Gastrocnemius medialis (tissue), 4 donors: ENCODE measurements at regions not wholly inside any gene's neighbourhood (a gene's known extent, or its start where the extent isn't known, plus 50 kb on each side); places are given as distances from the start of the nearest gene placed in this dataset.

Source experiments
- ATAC-seq, 2 donors: fragments of 150-250 bp; one replicate each; pipeline ENCODE4 v1.9.1; 2016
- DNase-seq, 2 donors: peaks; one replicate each; pipeline ENCODE4 v3.0.0-alpha.2; 2019
- H3K27ac ChIP-seq, 4 donors: fragments of 200-600 bp; sonication (generic); 1 replicate in 1 of 4; 2 replicates in 3 of 4; pipeline ENCODE4 v1.5.1; 2016 to 2018; ENCODE audit warnings: mild to moderate bottlenecking in 2 of 4, moderate library complexity in 1 of 4
- H3K27me3 ChIP-seq, 3 donors: fragments of 200-600 bp; sonication (generic) in 2 of 3; 1 replicate in 1 of 3; 2 replicates in 2 of 3; pipeline versions ENCODE4 v1.5.1 to v1.6.0; 2016 to 2019; ENCODE audit warnings: mild to moderate bottlenecking in 1 of 3, moderate library complexity in 1 of 3
- H3K36me3 ChIP-seq, 2 donors: fragments of 200-600 bp; sonication (generic) in 1 of 2; one replicate each; pipeline ENCODE4 v1.5.1; 2017 to 2018
- H3K4me1 ChIP-seq, 2 donors: fragments of 200-600 bp; sonication (generic) in 1 of 2; one replicate each; pipeline ENCODE4 v1.5.1; 2016 to 2017; ENCODE audit warnings: mild to moderate bottlenecking in 2 of 2
- H3K4me3 ChIP-seq, 4 donors: fragments of 200-600 bp; sonication (generic) in 3 of 4; 1 replicate in 1 of 4; 2 replicates in 3 of 4; pipeline ENCODE4 v1.5.1; 2016 to 2019; ENCODE audit warnings: mild to moderate bottlenecking in 2 of 4
- H3K9me3 ChIP-seq, 3 donors: fragments of 200-600 bp; sonication (generic) in 2 of 3; 1 replicate in 1 of 3; 2 replicates in 2 of 3; pipeline ENCODE4 v1.5.1; 2016 to 2019
- CTCF ChIP-seq, 5 experiments: fragments of 450-650 bp in 3 of 5; fragments of 200-600 bp in 2 of 5; sonication (generic) in 2 of 5; IDR thresholded peaks in 4 of 5; conservative IDR thresholded peaks in 1 of 5; 1 replicate in 4 of 5; 2 replicates in 1 of 5; pipeline ENCODE4 v1.5.1; 2016 to 2019; ENCODE audit warnings: antibody characterized with exemption in 5 of 5, mild to moderate bottlenecking in 3 of 5, moderate library complexity in 3 of 5
- POLR2A ChIP-seq, 2 donors: fragments of 450-650 bp; IDR thresholded peaks; one replicate each; pipeline ENCODE4 v1.6.1; 2017; ENCODE audit warnings: antibody characterized with exemption in 2 of 2, mild to moderate bottlenecking in 2 of 2, moderate library complexity in 2 of 2
- in situ Hi-C, 4 donors: fragments of 200-750 bp; cut with MboI; loops; one replicate each; pipeline versions ENCODE4 v1.15.0 to v1.8.0; 2017; ENCODE audit warnings: low sequenced_read_pairs in 4 of 4
- intact Hi-C: fragments of 100-400 bp; cut with DNase I; formaldehyde crosslinking; loops from one replicate; pipeline ENCODE4 v1.15.1; 2023; ENCODE audit warnings: low total_unique reads

DNA sequence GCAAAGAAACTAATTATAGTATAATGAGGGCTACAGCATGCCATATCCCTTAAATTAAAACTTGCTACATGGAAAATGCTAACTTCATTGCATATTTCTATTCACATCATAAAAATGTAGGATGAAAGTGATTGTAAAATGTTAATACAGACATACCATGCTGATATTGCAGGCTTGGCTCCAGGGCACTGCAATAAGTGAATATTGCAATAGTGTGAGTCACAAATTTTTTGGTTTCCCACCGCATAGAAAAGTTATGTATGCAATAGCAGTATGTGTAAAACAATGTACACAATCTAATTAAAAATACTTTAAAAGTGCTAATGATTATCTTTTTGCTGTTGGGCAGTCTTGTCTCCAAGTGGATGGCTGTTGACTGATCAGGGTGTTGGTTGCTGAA lies 162.1 kb downstream of the CD8B2 start:
- Histone ChIP-seq H3K4me3 (no peak overlapping the region), H3K4me1 (no peaks in the 10 kb centered on the region), H3K27ac (no peak overlapping the region), H3K27me3 (no peaks in the 10 kb centered on the region), H3K36me3 (no peaks in the 10 kb centered on the region), H3K9me3 (no peaks in the 10 kb centered on the region)
- in situ Hi-C loops, result no loop called here
- intact Hi-C loops, result no loop called here
- no peak for ATAC-seq
- DNase-seq, result no peak
- TF ChIP-seq POLR2A (IDR thresholded peaks at IDR 0.05), result no peak
- no peak for TF ChIP-seq CTCF (IDR thresholded peaks at IDR 0.05 in 4 of 5, conservative IDR thresholded peaks at IDR 0.05 in 1 of 5)

- Histone ChIP-seq H3K27me3 (no peaks in the 10 kb centered on the region), H3K4me3 (no peak overlapping the region), H3K27ac (no peak overlapping the region), H3K4me1 (no peaks in the 10 kb centered on the region), H3K36me3 (no peaks in the 10 kb centered on the region), H3K9me3 (no peaks in the 10 kb centered on the region)
- DNase-seq (no peak), ATAC-seq (no peak)
- intact Hi-C loops (no loop called here), in situ Hi-C loops (no loop called here)
- TF ChIP-seq POLR2A (IDR thresholded peaks at IDR 0.05) (no peak), CTCF (IDR thresholded peaks at IDR 0.05 in 4 of 5, conservative IDR thresholded peaks at IDR 0.05 in 1 of 5) (no peak)
These were observed 166.3 kb downstream of the CD8B2 start for GRCh38 chr2:106653465-106653864.

- intact Hi-C loops (no loop called here), in situ Hi-C loops (no loop called here)
- H3K27ac ChIP-seq, result no peak overlapping the region
- ATAC-seq (no peak), DNase-seq (no peak)
- no peaks in the 10 kb centered on the region for H3K27me3 ChIP-seq
- no peaks in the 10 kb centered on the region for H3K9me3 ChIP-seq
- no peak overlapping the region for H3K4me3 ChIP-seq
- no peaks in the 10 kb centered on the region for H3K36me3 ChIP-seq
- TF ChIP-seq POLR2A (IDR thresholded peaks at IDR 0.05) (no peak), CTCF (IDR thresholded peaks at IDR 0.05 in 4 of 5, conservative IDR thresholded peaks at IDR 0.05 in 1 of 5) (no peak)
- H3K4me1 ChIP-seq, result no peaks in the 10 kb centered on the region
These were observed 171.5 kb downstream of the CD8B2 start for GRCh38 chr2:106658616-106659015.

DNA sequence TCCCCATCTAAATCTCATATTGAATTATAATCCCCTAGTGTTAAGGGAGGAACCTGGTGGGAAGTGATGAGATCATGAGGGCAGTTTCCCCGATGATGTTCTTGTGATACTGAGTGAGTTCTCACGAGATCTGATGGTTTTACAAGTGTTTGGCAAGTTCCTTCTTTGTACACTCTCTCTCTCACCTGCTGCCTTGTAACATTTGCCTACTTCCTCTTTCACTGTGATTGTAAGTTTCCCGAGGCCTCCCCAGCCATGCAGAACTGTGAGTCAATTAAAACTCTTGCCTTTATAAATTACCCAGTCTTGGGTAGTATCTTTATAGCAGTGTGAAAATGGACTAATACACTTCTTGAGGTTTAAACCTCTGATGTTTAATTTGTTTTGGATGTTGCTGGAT lies 177.5 kb downstream of the CD8B2 start:
- Histone ChIP-seq H3K4me3 (no peak overlapping the region), H3K27me3 (no peaks in the 10 kb centered on the region), H3K27ac (no peak overlapping the region), H3K4me1 (no peaks in the 10 kb centered on the region), H3K9me3 (no peaks in the 10 kb centered on the region), H3K36me3 (no peaks in the 10 kb centered on the region)
- no peak for ATAC-seq
- no peak for DNase-seq
- in situ Hi-C loops (no loop called here), intact Hi-C loops (no loop called here)
- TF ChIP-seq CTCF (IDR thresholded peaks at IDR 0.05 in 4 of 5, conservative IDR thresholded peaks at IDR 0.05 in 1 of 5) (no peak), POLR2A (IDR thresholded peaks at IDR 0.05) (no peak)

DNA sequence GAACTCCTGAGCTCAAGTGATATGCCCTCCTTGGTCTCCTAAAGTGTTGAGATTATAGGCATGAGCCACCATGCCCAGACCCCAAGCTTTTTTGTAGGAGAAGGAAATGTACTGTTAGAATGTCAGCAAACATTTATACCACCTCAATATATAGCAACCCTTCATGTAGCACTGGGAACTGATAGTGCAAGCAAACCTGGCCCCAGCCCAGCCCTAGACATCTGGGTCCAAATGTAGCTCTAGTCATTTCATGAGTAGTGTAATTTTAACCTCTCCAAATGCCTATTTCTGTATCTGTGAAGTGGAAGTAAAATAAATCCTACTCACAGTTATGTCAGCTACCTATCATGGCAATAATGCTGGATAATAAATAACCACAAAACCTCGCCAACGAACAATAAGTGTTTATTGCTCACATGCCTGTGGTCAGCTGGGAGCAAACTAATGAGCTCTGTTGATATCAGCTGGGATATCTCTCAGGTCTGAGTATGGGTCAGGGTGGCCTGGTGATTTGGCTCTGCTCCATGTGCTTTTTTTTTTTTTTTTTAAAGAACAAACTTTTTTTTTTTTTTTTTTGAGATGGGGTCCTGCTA lies 180.4 kb downstream of the CD8B2 start:
- Histone ChIP-seq H3K4me3 (no peak overlapping the region), H3K36me3 (no peaks in the 10 kb centered on the region), H3K9me3 (no peaks in the 10 kb centered on the region), H3K27ac (no peak overlapping the region), H3K27me3 (no peaks in the 10 kb centered on the region), H3K4me1 (no peaks in the 10 kb centered on the region)
- no peak for ATAC-seq
- TF ChIP-seq CTCF (IDR thresholded peaks at IDR 0.05 in 4 of 5, conservative IDR thresholded peaks at IDR 0.05 in 1 of 5), result no peak
- no peak for TF ChIP-seq POLR2A (IDR thresholded peaks at IDR 0.05)
- intact Hi-C loops, result no loop called here
- no peak for DNase-seq
- in situ Hi-C loops, result no loop called here
